ENCODE measurements at regions not wholly inside any gene's neighbourhood (a gene's known extent, or its start where the extent isn't known, plus 50 kb on each side); places are given as distances from the start of the nearest gene placed in this dataset.

DNA sequence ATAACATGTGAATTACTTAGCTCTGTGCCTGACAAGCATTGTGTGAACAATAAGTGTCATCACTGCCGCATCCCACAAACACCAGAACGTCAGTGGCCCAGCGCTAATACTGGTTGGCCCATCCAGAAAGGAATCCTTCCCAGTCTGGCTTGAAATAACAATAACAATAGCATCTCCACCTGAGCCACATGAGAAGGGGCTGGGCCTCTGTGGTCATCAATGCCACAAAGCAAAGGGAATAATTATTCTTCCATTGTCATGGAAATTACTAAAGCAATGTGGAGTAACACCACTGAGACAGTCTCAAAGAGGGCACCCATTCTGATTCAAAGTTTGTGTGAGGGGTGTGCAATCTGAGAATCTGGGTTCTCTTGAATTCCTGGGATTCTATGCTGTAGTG, 105.7 kb upstream of the INHBA start:
- no peak for DNase-seq (ENCODE audit: extremely low spot score, unreplicated experiment)
- H3K27ac Mint-ChIP-seq (ENCODE audit: unreplicated experiment), result no peak overlapping the region
- H3K27me3 Mint-ChIP-seq (ENCODE audit: unreplicated experiment), result no peaks in the 10 kb centered on the region

DNA sequence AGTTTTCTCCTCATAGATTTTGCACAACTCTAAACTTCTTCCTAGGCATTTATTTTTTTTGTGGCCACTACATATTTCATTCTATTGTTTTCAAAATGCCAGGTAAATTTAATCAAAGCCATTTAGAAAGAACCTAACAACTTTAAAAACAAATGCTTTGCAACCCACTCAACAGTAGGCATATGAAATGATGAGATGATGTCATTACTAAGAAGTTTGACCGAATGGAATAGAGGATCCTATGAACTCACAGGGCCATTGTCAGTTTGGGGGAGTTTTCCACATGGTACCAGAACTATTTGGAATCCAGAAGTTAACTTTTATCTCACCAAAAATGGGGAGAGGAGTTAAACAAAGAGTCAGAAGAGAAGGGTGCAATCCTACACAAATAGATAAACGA, 100.7 kb upstream of the INHBA start:
- Mint-ChIP-seq H3K4me3 (ENCODE audit: unreplicated experiment) (no peak overlapping the region), H3K36me3 (ENCODE audit: unreplicated experiment) (no peaks in the 10 kb centered on the region), H3K27me3 (ENCODE audit: unreplicated experiment) (no peaks in the 10 kb centered on the region), H3K4me1 (ENCODE audit: unreplicated experiment) (peaks cover 29% of the 10 kb centered on the region), H3K9me3 (ENCODE audit: unreplicated experiment) (peaks cover 8% of the 10 kb centered on the region), H3K27ac (ENCODE audit: unreplicated experiment) (no peak overlapping the region)
- no peak for DNase-seq (ENCODE audit: extremely low spot score, unreplicated experiment)
- TF ChIP-seq, protein P1, sequence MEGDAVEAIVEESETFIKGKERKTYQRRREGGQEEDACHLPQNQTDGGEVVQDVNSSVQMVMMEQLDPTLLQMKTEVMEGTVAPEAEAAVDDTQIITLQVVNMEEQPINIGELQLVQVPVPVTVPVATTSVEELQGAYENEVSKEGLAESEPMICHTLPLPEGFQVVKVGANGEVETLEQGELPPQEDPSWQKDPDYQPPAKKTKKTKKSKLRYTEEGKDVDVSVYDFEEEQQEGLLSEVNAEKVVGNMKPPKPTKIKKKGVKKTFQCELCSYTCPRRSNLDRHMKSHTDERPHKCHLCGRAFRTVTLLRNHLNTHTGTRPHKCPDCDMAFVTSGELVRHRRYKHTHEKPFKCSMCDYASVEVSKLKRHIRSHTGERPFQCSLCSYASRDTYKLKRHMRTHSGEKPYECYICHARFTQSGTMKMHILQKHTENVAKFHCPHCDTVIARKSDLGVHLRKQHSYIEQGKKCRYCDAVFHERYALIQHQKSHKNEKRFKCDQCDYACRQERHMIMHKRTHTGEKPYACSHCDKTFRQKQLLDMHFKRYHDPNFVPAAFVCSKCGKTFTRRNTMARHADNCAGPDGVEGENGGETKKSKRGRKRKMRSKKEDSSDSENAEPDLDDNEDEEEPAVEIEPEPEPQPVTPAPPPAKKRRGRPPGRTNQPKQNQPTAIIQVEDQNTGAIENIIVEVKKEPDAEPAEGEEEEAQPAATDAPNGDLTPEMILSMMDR (IDR thresholded peaks at IDR 0.05), result no peak

More for the DNA sequence above, 105.7 kb upstream of the INHBA start:
- no peaks in the 10 kb centered on the region for H3K36me3 Mint-ChIP-seq (ENCODE audit: unreplicated experiment)
- peaks cover 13% of the 10 kb centered on the region for H3K9me3 Mint-ChIP-seq (ENCODE audit: unreplicated experiment)
- TF ChIP-seq, protein P1 (IDR thresholded peaks at IDR 0.05), result no peak
- H3K4me3 Mint-ChIP-seq (ENCODE audit: unreplicated experiment), result no peak overlapping the region
- peaks cover 16% of the 10 kb centered on the region for H3K4me1 Mint-ChIP-seq (ENCODE audit: unreplicated experiment)

DNA sequence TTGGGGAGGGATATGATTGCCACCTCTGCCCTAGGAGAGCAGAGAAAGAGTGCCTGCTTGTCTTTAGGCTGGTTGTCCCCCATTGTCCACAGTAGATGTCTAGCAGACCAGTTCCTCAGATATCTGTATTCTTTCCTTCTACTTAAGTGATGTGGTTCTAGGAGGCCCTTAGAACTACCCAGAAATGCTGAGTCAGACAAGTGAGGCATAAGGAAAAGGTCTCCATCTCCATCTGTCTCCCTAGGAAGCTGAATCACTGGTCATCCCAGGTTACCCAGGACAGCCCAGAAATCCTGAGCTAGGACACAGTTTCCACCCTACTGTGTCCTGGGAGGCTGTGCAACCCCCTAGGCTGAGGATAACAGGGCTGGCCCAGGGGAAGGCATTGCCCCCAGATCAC, 93.4 kb upstream of the INHBA start:
- TF ChIP-seq, protein P1 (IDR thresholded peaks at IDR 0.05), result no peak
- H3K4me1 Mint-ChIP-seq (ENCODE audit: unreplicated experiment), result peaks cover 63% of the 10 kb centered on the region
- no peaks in the 10 kb centered on the region for H3K27me3 Mint-ChIP-seq (ENCODE audit: unreplicated experiment)
- H3K27ac Mint-ChIP-seq (ENCODE audit: unreplicated experiment), result peak overlapping the region; percentile 96
- H3K4me3 Mint-ChIP-seq (ENCODE audit: unreplicated experiment), result no peak overlapping the region
- DNase-seq (ENCODE audit: extremely low spot score, unreplicated experiment), result no peak
- H3K9me3 Mint-ChIP-seq (ENCODE audit: unreplicated experiment), result no peaks in the 10 kb centered on the region
- no peaks in the 10 kb centered on the region for H3K36me3 Mint-ChIP-seq (ENCODE audit: unreplicated experiment)

- peak overlapping the region; percentile 96 for H3K27ac Mint-ChIP-seq (ENCODE audit: unreplicated experiment)
- TF ChIP-seq, protein P1 (IDR thresholded peaks at IDR 0.05), result no peak
- no peaks in the 10 kb centered on the region for H3K27me3 Mint-ChIP-seq (ENCODE audit: unreplicated experiment)
- no peaks in the 10 kb centered on the region for H3K9me3 Mint-ChIP-seq (ENCODE audit: unreplicated experiment)
- peaks cover 59% of the 10 kb centered on the region for H3K4me1 Mint-ChIP-seq (ENCODE audit: unreplicated experiment)
- no peaks in the 10 kb centered on the region for H3K36me3 Mint-ChIP-seq (ENCODE audit: unreplicated experiment)
- no peak for DNase-seq (ENCODE audit: extremely low spot score, unreplicated experiment)
- no peak overlapping the region for H3K4me3 Mint-ChIP-seq (ENCODE audit: unreplicated experiment)
Observed at GRCh38 chr7:41795276-41795833, 92.5 kb upstream of the INHBA start.

DNA sequence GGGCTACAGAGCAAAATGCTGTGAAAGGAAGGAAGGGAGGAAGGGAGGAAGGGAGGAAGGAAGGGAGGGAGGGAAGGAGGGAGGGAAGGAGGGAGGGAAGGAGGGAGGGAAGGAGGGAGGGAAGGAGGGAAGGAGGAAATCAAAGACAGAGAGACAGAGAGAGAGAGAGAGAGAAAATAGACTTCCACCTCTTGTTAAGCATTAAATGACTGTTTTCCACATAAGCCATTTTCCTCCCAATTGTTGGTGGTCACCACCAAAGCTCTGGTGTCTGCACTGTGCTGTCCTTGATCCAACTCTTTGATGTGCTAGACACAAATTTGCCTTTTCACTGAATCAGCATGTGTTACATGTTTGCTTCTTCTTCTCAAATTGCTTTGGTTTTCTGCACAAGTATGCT, 90.7 kb upstream of the INHBA start:
- Mint-ChIP-seq H3K27me3 (ENCODE audit: unreplicated experiment) (no peaks in the 10 kb centered on the region), H3K4me3 (ENCODE audit: unreplicated experiment) (no peak overlapping the region), H3K27ac (ENCODE audit: unreplicated experiment) (peak overlapping the region; percentile 96), H3K4me1 (ENCODE audit: unreplicated experiment) (peaks cover 46% of the 10 kb centered on the region), H3K36me3 (ENCODE audit: unreplicated experiment) (no peaks in the 10 kb centered on the region), H3K9me3 (ENCODE audit: unreplicated experiment) (no peaks in the 10 kb centered on the region)
- DNase-seq (ENCODE audit: extremely low spot score, unreplicated experiment), result no peak
- TF ChIP-seq, protein P1 (IDR thresholded peaks at IDR 0.05), result no peak

All from osteocyte (in vitro differentiated cells).